Stimulated activated CD8-positive, alpha-beta memory T cell treated with anti-CD3 and anti-CD28 coated beads, Interleukin-15, amount 100 ng/mL, for 48 hours (primary cell): ENCODE measurements at regions not wholly inside any gene's neighbourhood (a gene's known extent, or its start where the extent isn't known, plus 50 kb on each side); places are given as distances from the start of the nearest gene placed in this dataset.
"Not testable (repeated sequence)": the region's sequence is repeated elsewhere in the genome, so short reads cannot be mapped to it uniquely, and the experiment has no call there.

Experiments
- DNase-seq, 2 donors: peaks; one replicate each; pipeline ENCODE4 v3.0.0-alpha.2; 2020; ENCODE audit warnings: low read depth in 2 of 2

DNA sequence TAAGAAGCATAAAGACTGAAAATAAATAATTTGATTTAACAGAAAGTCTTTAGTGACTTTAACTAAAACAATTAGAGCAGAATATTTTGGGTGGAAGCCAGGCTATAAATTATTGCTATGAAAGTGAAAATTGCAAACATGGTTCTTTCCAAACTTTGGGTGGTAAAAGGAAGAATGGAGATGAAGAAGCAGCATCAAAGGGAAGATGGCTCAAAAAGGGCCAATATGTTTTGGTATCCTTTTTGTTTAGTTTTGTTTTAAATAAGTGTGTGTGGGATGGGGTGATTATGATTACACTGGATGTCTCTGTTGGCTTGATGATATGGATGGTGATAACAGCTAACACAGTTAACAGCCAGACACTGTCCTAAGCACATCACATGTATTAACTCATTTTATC is 153.7 kb downstream of the CYB561 start:
- no peak for DNase-seq

DNA sequence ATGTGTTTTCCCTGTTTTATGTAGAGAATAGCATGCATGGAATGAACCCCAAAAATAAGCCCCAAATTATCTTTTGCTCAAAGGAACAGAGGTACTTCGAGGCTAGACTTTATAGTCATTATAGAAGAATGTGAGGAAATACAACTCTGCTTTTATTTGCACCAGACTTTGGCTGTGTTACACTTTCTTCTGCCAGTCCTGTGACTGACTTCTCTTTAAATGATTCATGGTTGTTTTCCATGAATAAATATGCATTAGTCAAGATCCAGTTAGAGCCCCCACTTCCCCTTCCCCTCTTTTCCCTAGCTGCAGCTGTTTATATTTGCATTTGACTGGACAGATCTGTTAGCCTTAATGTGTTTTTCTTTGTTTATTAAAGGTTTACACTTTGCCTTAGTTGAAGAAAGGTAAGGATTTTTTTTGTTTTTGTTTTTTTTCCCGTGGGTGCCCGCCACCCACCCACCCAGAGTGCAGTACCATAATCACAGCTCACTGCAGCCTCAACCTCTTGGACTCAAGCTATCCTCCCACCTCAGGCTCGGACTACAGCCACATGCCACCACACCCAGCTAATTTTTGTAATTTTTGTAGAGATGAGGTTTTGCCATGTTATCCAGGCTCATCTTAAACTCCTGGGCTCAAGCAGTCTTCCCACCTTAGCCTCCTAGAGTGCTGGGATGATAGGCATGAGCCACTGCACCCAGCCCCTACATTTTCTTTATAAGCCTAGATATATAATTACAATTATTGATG is 152.6 kb downstream of the CYB561 start:
- no peak for DNase-seq

DNA sequence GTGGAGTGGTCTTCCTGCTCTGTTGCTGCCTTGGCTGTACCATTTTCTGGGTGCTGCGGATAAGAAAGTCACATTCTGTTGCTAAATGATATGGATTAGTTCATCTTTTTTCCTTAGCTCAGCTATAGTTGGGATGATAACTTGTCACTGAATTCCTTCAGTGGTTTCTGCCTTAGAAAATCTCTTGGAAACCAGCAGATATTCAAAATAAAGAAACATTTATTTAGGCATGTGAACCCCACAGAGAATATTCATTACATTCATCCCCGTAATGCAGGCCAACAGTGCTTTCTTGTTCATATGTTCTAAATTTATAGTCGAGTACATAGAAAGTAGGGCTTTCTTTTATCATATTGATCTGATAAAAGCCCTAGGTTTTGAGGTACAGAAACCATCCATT is 151.3 kb downstream of the CYB561 start:
- no peak for DNase-seq

DNA sequence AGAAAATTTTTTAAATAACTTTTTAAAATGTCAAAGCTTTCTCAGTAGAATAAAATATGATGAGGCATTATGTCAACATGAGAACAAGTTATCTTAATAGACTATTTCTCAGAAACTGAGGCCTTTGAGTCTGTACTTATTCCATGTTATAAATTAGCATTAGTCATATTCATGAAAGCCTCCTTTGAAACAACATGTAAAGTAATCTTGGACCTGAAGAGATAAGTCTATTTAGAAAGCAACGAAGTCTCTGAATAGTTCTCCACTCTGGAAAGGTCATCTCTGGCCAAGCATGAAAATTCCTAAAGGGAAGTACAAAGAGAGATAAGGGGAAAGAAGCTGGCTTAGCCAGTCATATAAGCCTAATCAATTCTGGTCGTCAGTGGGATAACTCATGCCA is 150.8 kb downstream of the CYB561 start:
- no peak for DNase-seq

DNA sequence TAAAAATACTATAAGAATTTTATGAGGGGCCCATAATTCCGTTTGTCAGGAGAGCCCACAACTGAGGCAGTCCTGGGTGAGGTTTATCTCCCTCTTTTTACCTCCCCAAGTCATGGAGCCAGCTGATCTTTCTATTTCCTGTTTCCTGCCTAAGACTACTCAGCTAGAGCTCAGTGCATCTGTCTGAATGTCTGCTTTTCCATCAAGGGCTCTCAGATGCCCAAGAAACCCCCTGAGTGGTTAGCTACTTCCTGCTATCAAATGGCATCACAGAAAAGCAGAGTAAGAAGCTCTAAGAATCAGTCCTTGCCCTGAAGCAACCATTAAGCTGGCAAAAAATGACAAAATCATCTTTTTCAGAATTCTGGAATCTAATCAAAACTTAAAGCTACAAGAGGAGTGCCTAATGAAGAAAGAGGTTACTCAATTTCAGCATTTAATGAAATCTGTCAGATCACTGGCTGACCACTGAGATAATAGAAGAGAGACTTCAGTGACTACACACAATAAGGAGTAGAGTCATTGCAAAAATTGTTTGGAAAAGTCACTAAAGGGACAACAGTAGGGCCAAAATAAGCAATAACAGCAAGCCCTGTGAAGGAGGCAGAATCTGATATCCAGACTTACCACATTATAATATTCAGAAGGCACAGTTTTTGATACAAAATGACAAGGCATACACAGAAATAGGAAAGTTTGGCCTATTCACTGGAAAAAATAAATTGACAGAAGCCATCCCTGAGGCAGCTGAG is 150.1 kb downstream of the CYB561 start:
- DNase-seq = no peak

DNA sequence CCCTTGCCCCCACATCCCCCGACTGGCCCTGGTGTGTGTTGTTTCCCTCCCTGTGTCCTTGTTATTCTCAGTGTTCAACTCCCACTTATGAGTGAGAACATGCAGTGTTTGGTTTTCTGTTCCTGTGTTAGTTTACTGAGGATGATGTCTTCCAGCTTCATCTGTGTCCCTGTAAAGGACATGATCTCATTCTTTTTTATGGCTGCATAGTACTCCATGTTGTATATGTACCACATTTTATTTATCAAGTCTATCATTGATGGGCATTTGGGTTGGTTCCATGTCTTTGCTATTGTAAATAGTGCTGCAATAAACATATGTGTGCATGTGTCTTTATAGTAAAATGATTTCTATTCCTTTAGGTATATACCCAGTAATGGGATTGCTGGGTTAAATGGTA is 147.2 kb downstream of the CYB561 start:
- DNase-seq = not testable (repeated sequence)

DNA sequence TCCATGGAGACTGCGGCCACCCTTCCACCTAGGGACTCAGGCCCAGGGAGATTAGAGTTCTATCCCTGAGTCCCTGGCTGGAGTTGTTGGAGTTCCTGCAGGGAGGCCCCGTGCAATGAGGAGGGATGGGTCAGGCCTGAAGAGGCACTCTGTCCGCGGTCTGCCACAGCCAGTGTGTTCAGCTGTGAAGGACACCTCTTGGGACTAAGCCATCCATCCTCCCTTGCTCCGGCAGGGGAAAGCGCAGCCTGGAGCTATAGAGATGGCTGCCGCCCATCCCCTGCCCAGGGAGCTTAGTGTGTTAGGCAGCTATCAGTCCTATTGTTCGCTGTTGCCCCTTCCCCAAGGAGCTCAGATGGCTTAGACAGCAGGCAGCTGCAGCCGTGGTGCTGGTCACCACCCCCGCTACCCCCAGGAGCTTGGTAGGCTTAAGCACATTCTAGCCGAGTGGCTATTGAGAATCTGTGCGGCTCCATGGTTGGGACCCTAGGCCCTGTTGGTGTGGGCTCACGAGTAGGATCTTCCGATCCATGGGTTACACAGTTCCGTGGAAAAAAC is 141.3 kb downstream of the CYB561 start:
- no peak for DNase-seq

DNA sequence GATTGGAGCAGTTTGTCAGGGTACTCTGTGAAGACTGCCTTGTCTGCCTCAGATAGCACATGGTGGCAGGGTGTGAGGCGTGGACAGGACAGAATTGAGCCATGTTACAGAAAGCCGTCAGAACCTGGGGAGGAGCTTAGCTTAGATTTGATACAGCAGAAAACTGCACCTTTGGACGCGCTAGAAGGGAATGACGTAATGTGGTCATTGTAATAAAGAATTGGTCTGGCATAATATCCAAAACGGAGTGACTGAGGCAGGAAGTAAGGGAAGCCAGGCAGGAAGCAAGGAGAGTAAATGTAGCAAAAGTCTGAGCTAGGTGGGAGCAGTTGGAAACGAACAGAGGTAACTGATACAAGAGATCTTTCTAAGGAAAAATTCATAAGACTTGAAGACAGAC is 140.2 kb downstream of the CYB561 start:
- DNase-seq = no peak

DNA sequence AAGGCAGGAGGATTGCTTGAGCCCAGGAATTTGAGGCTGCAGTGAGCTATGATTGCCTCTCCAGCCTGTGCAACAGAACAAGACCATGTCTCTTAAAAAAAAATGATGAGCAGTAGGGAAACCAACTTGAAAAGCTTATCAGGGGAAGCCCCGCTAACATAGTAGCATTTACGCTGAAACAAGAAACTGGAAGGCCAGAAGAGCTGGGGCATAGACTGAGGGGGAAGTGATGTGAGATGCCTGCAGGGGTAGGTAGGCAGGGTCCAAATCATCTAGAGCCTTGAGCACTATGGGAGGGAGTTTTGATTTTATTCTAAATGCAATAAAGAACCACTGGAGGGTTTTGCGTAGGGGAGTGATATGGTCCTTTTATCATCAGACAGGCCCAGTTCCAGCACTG is 139.3 kb downstream of the CYB561 start:
- DNase-seq = no peak

DNA sequence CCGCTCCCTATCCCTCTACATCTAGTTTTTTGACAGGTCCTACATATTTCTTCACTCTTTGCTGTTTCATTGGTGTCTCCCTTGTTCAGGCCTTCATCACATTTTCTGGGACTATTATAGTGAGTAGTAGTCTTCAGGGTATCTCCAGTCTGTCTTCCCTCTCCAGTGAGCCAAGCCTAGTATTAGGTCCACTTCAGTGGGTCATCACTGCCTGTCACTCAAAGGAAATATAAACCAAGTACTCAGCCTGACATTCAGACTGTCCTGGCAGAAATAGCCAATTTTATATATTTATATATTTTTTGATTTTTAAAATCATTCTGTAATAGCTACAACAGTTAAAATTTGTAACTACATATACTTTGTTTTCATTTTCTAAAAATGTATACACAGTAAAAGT is 137.8 kb downstream of the CYB561 start:
- no peak for DNase-seq

DNA sequence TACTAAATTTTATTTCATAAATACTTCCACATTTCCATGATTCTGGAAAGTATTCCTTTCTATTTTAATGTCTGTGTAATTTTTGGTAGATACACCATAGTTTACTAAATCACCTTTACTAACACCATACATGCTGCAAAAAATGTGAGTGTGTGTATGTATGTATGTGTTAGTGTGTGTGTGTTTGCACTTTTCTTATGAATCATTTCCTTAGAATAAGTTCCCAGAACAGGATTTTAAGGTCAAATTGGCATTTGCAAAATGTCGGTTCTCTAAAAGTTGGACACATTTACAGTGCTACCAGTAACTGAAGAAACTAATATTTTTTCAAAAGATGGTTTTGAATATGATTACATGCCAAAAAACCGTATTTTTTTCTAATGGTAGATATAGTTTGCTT is 137.1 kb downstream of the CYB561 start:
- no peak for DNase-seq

DNA sequence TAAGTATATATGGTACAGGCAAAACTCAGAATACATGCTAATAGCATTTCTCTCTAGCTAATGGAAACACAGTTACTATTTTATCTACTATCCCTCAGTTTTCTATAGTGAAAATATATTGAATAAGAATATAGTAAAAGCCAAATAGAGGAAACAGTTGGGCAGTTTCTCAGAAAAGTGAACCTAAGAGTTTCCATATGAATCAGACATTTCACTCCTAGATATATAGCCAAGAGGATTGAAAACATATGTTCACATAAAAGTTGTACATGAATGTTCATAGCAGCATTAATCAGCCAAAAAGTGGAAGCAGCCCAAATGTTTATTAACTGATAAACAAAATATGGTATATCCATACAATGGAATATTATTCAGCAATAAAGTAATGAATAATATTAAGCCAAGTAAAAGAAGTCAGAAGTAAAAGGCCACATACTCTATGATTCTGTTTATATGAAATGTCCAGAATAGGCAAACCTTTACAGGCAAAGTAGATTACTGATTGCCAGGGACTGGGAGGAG is 134.6 kb downstream of the CYB561 start:
- DNase-seq = no peak

DNA sequence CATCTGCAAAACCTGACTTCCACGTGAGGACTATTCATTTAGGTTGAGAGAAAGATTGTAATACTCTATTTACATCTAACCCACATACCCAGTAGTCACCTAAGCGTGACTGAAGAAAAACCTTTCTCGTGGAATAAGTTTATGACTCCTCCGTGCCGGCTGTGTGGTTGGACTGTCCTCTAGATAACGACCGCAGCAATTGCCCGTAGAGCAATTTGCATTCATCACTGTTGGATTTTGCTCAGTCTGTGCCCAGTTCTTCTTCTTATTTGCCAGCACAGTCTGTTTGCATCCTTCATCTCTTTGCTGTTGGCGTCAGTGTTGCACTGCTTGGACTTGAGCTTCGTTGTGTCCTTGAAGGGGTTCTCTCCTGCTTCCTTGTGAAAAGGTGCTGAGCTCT is 131.3 kb downstream of the CYB561 start:
- no peak for DNase-seq

DNA sequence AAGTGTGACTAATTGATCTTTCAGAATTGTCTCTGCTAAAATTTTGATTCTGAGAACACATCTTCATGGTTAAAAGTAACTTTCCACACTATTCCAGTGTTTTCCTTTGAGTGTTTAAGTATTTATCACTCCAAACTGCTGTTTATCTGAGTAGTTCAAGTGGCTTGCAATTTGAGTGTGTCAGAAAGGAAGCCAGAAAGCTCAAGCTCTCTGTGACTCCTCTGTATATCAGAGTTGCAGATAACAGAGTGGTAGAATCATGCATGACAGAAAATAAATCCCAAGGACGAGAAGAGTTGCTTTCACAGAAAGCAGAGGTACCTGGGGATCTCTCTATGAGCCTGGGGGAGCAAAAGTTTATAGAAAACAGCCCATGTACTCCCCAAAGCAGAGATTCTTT is 130.0 kb downstream of the CYB561 start:
- no peak for DNase-seq

DNA sequence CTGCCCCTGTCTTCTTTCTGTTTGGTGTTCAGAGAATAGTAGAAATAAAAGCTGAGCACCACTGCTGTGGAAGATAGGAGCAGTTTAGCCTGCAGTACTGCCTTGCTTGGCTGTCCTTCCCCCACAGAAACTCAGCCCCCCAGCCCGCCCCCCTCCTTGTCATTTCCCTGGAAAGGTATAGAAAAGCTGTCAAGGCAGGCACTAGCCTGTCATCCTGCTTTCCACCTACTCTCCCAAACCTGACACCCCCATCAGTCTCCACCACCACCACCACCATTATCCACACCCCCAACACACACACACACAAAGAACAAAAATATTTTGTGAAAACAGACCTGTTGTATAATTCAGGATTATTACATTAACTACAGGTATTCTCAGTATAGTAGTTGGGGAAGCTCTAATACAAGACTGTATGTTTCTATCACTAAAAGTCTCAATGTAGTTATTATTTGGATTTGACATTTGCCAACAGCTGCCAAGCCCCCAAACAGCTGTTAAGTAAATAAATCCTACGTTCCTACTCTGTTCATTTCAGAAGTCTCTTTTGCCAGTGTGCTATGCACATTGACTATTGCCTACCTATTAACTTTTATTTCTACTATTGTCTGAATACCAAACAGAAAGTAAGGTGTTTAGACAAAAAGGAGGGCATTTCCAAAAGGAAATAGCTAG is 128.8 kb downstream of the CYB561 start:
- DNase-seq = no peak

DNA sequence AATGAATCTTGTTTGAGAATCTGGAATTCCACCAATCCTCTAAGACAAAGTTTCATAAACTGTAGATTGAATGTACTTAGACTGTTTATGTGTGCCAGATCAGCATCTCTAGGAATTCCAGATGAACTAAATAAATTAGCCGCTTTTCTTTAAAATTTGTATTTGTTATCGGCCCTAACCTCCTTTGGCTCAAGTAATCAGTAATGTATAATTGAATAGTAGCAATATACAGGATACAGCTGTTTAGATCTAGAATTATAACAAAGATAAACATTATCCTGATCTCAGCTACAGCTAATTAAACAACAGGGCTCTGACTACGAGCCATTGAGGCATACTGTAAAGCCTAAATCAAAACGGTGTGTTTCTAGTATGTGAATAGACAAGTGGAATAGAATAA is 120.3 kb downstream of the CYB561 start:
- DNase-seq = no peak

DNA sequence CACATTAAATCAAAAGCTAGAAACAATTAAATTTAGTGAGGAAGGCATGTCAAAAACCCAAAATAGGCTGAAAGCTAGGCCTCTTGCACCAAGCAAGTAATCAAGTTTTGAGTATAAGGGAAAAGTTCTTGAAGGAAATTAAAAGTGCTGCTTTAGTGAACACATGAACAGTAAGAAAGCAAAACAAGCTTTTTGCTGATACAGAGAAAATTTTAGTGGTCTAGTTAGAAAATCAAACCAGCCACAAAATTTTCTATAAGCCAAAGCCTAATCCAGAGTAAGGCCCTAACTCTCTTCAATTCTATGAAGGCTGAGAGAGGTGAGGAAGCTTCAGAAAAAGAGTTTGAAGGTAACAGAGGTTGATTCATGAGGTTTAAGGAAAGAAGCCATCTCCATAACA is 116.2 kb downstream of the CYB561 start:
- DNase-seq = no peak

DNA sequence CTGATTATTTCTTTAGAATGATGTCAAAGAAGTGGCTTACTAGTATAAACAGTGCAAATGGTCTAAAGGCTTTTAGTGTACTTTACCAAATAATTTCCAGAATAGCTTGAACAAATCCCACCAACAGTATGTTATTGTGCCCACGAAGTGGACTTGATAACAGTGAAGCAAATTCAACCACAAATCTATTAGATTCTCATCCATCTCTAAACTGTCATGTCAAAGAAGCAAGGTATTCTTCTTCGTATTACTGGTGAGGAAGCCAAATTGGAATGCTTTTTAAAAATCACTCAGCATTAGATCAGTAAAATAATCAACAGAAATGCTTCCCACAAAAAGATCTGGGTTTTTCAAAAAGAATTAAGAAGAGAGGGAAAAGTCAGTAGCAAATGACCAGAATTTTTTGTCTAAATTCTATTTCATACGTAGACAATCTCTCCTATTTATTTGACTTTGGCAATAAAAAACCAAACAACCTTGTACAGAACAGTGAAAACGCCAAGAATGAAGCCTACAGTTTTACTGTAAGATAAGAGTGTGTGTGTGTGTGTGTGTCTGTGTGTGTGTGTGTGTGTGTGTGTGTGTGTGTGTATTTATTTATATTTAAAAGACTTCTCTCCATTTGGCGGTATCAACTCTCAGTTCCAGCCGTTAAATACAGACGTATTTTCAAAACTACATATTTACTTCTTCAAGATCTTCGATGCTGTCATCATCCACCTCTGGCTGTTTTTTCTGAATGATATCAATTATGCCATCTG is 114.6 kb downstream of the CYB561 start:
- DNase-seq = no peak

DNA sequence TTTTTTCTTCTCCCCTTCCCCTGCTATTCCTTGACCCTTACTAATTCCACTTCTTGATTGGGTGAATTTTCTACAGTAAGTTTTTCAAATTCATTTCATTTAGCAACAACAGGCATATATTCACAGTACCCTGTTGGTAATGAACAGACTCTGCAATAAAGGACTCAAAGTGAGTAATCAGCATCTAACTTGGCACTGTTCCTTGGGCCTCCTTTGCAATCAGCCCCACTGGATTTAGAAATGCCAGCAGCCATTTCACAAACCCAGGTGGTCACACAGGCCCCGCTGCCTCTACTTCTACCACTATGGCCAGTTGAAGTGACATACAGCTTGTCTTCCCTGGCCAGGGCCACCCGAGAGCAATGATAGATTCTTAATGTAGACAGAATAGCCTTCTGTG is 113.8 kb downstream of the CYB561 start:
- DNase-seq = no peak

DNA sequence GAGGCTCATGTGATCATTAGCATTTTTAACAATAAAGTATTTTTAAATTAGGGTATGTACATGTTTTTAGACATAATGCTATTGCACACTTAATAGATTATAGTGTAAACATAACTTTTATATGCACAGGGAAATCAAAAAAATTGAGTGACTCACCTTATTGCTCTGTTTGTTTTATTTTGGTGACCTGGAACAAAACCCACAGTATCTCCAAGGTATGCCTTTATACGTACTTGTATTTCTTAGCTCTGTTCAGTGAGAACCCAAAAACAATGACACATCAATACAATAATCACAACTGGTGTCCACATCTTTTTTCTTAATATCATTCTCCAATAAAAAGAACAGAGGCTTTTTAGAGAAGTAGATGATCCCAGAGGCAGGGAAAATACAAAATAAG is 112.2 kb downstream of the CYB561 start:
- DNase-seq = no peak

DNA sequence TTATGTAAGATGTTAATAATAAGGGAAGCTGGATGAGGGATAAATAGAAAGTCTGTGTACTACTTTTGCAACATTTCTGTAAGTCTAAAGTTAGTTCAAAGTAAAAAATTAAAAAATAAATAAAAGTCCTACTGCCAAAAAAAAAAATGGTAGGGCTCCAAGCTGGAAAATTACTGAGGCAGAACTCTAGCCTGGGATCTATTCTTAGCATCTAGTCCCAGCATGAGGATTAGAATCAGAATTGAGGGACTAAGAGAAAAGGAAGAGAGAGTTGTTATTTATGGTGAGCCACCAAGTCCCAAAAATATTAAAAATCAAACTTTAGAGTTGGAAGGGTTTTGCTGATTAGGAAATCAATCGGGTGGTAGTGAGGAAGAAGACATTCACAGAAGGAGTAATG is 110.3 kb downstream of the CYB561 start:
- DNase-seq = no peak

DNA sequence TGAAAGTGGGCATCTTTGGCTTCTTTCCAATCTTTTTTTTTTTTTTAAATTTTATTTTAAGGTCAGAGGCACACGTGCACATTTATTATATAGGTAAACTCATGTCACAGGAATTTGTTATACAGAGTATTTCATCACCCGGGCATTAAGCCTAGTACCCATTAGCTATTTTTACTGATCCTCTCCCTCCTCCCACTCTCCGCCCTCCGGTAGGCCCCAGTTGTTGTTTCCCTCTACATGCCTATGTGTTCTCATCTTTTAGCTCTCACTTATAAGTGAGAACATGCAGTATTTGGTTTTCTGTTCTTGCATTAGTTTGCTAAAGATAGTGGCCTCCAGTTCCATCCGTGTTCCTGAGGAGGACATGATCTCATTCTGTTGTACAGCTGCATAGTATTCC is 108.5 kb downstream of the CYB561 start:
- no peak for DNase-seq
